ENCODE measurements at regions not wholly inside any gene's neighbourhood (a gene's known extent, or its start where the extent isn't known, plus 50 kb on each side); places are given as distances from the start of the nearest gene placed in this dataset.

DNA sequence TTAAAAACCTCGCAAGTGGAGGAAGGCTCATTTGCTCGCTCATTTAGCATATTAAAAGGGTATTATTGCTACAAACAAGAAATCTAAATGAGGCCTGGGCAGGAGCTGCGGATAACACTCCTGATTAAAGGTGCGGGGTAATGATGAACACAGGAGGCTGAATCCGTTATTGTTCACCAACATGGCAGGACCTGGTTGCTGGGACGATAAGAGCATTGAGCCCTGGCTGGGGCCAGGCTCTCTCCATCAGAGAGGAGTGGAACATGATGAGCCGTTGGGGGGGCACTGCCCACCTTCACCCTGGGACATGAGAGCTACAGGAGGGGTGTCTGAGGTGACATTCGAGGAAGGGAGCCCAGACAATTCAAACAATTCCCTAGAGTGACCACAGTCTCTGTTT lies 211.7 kb downstream of the NXPE2 start:
- 36 to 46% methylated on average over 8 of the region's 8 CpGs for WGBS, 2 donors
- TF ChIP-seq, protein P1, sequence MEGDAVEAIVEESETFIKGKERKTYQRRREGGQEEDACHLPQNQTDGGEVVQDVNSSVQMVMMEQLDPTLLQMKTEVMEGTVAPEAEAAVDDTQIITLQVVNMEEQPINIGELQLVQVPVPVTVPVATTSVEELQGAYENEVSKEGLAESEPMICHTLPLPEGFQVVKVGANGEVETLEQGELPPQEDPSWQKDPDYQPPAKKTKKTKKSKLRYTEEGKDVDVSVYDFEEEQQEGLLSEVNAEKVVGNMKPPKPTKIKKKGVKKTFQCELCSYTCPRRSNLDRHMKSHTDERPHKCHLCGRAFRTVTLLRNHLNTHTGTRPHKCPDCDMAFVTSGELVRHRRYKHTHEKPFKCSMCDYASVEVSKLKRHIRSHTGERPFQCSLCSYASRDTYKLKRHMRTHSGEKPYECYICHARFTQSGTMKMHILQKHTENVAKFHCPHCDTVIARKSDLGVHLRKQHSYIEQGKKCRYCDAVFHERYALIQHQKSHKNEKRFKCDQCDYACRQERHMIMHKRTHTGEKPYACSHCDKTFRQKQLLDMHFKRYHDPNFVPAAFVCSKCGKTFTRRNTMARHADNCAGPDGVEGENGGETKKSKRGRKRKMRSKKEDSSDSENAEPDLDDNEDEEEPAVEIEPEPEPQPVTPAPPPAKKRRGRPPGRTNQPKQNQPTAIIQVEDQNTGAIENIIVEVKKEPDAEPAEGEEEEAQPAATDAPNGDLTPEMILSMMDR (IDR thresholded peaks at IDR 0.05): no peak
- TF ChIP-seq POLR2A (IDR thresholded peaks at IDR 0.05): no peak

DNA sequence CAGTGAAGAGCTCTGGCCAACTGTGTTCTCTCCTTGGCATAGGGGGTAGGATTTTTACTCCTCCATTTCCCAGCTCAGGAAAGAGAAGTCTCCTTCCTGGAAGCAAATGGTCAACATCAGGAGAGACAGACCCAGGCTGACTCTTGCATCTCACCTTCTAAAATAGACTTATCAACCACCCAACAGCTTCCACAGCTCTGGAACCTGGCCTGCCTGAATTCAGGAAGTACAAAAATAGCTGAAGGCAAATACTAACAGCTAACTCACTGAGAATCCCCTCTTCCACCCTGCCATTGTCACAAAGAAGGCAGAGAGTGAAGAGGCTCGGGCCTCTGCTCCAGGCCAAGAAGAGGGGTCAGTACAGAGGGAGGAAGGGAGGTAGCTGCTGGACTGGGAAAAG lies 213.6 kb downstream of the NXPE2 start:
- Histone ChIP-seq H3K4me1 (no peaks in the 10 kb centered on the region), H3K36me3 (ENCODE audit: low read depth, missing control alignments) (no peaks in the 10 kb centered on the region), H3K4me3 (no peak overlapping the region), H3K9me3 (no peaks in the 10 kb centered on the region), H3K27me3 (no peaks in the 10 kb centered on the region), H3K27ac (no peak overlapping the region)
- WGBS, 2 donors: 67 to 74% methylated on average over 1 of the region's 1 CpG
- DNase-seq: no peak
- TF ChIP-seq POLR2A (IDR thresholded peaks at IDR 0.05): no peak
- TF ChIP-seq, protein P1 (IDR thresholded peaks at IDR 0.05): no peak
- intact Hi-C loops (cut with DNase I; ENCODE audit: low total_unique reads): no loop called here

More for the DNA sequence above, 211.7 kb downstream of the NXPE2 start:
- intact Hi-C loops (cut with DNase I; ENCODE audit: low total_unique reads): no loop called here
- Histone ChIP-seq H3K27ac (no peak overlapping the region), H3K4me3 (no peak overlapping the region), H3K9me3 (no peaks in the 10 kb centered on the region), H3K4me1 (no peaks in the 10 kb centered on the region), H3K36me3 (ENCODE audit: low read depth, missing control alignments) (no peaks in the 10 kb centered on the region), H3K27me3 (no peaks in the 10 kb centered on the region)
- DNase-seq: no peak

DNA sequence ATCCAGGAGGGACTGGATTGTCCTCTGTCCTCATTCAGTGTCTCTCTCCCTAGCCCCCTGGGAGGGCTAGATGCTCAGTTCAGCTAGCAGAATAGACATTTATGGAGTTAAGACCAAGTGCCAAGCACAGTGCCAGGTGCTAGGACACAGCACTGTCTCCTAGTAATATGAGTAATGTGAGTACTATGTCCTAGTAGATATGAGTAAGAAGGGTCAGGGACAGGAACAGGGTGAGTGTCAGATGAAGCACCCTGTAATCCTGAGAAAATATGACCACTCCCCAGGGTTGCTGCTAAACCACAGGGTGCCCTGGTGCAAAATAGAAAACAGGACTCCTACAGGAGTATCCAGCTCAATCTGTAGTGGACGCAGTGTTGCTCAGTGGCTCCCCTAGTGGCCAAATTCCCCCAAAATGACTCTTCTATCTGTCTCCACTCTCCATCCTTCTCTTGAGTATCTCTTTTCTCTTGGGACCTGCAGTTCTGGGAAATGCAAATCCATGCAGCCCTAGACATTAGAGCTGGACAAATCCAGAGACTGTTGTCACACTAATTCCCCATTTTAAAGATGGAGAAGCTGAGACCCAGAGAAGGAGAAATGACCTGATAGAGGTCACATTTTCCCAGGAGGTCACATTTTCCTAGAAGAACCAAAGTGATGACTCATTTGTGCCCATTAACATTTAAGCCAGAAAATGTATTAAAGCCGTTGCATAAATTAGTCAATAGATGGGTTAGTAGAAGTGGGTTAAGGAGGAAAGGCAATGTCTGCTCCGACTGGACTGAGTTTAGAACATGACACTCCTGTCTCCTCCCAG lies 214.3 kb downstream of the NXPE2 start:
- intact Hi-C loops (cut with DNase I; ENCODE audit: low total_unique reads): no loop called here
- DNase-seq: no peak
- no peak for TF ChIP-seq POLR2A (IDR thresholded peaks at IDR 0.05)
- TF ChIP-seq, protein P1 (IDR thresholded peaks at IDR 0.05): peak in 1 of 3 experiments; percentile 53

DNA sequence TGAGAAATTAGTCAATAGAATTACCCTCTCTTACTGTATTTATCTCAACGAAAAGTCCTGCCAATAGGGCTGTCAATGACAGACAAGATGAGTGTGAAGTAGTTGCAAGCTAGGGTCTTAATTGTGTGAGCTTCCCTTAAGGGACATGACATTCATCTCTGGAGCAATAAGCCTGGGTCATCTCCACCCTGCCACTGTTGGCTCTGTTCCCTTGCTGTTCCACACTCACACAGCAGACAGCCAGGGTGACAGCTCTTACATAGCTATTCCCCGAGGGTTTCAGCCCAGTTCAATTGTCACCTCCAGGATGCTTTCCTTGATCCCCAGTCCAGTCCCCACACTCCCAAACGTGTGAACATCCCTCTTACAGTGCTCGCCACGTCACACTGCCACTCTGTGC lies 215.0 kb downstream of the NXPE2 start:
- H3K27me3 ChIP-seq: no peaks in the 10 kb centered on the region
- H3K4me3 ChIP-seq: no peak overlapping the region
- H3K9me3 ChIP-seq: no peaks in the 10 kb centered on the region
- DNase-seq: no peak
- no peak overlapping the region for H3K27ac ChIP-seq
- no peaks in the 10 kb centered on the region for H3K36me3 ChIP-seq (ENCODE audit: low read depth, missing control alignments)
- no peak for TF ChIP-seq POLR2A (IDR thresholded peaks at IDR 0.05)
- TF ChIP-seq, protein P1 (IDR thresholded peaks at IDR 0.05): no peak
- no peaks in the 10 kb centered on the region for H3K4me1 ChIP-seq
- intact Hi-C loops (cut with DNase I; ENCODE audit: low total_unique reads): no loop called here
- 74 to 82% methylated on average over 5 of the region's 5 CpGs for WGBS, 2 donors

More for the DNA sequence above, 214.3 kb downstream of the NXPE2 start:
- Histone ChIP-seq H3K27ac (no peak overlapping the region), H3K27me3 (no peaks in the 10 kb centered on the region), H3K36me3 (ENCODE audit: low read depth, missing control alignments) (no peaks in the 10 kb centered on the region), H3K4me1 (no peaks in the 10 kb centered on the region), H3K9me3 (no peaks in the 10 kb centered on the region), H3K4me3 (no peak overlapping the region)
- 92 to 97% methylated on average over 3 of the region's 3 CpGs for WGBS, 2 donors

DNA sequence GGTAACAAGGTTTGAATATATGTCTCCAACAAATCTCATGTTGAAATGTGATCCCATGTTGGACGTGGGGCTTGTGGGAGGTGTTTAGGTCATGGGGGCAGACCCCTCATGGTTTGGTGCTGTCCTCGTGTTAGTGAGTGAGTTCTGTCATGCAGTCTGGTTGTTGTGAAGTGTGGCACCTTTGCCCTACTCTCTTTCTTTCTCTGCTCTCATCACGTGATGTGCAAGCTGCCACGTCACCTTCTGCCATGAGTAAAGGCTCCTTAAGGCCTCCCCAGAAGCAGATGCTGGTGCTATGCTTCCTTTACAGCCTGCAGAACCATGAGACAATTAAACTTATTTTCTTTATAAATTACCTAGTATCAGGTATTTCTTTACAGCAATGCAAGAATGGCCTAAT lies 218.3 kb downstream of the NXPE2 start:
- TF ChIP-seq, protein P1 (IDR thresholded peaks at IDR 0.05): no peak
- TF ChIP-seq POLR2A (IDR thresholded peaks at IDR 0.05): no peak
- H3K4me3 ChIP-seq: no peak overlapping the region
- intact Hi-C loops (cut with DNase I; ENCODE audit: low total_unique reads): no loop called here

More for the DNA sequence above, 218.3 kb downstream of the NXPE2 start:
- Histone ChIP-seq H3K9me3 (no peaks in the 10 kb centered on the region), H3K36me3 (ENCODE audit: low read depth, missing control alignments) (no peaks in the 10 kb centered on the region), H3K27ac (no peak overlapping the region), H3K4me1 (no peaks in the 10 kb centered on the region), H3K27me3 (no peaks in the 10 kb centered on the region)
- DNase-seq: no peak
- WGBS, 2 donors: 73 to 82% methylated on average over 4 of the region's 4 CpGs

All from testis (tissue), 2 donors.